PC-3 (cell line): ENCODE measurements at regions not wholly inside any gene's neighbourhood (a gene's known extent, or its start where the extent isn't known, plus 50 kb on each side); places are given as distances from the start of the nearest gene placed in this dataset.

Experiments
- ATAC-seq: fragments of 200-7000 bp; cut with Tn5 transposase; 2 replicates; pipeline ENCODE4 v1.9.1; 2020; ENCODE audit warnings: mild to moderate bottlenecking, moderate library complexity
- BruUV-seq: library from RNA; stranded (reverse); fragments of 400-500 nt; replicated peaks from 2 replicates; lab custom pipeline; 2021; lab: Mats Ljungman, UMichigan
- CTCF ChIA-PET: fragments of 300-600 bp; sonication (Branson Sonifier 250); formaldehyde crosslinking; loops from one replicate; lab custom pipeline; 2022; ENCODE audit warnings: antibody characterized with exemption; lab: Charles Lee
- POLR2A ChIA-PET: fragments of 300-600 bp; sonication (Branson Sonifier 250); formaldehyde crosslinking; loops from one replicate; lab custom pipeline; 2022; ENCODE audit warnings: antibody characterized with exemption; ENCODE audit not compliant: unreplicated experiment; lab: Charles Lee
- DNase-seq: peaks from one replicate; pipeline ENCODE4 v3.0.0-alpha.2; 2015
- H2AFZ ChIP-seq: fragments of 300-600 bp; sonication (generic); 2 replicates; pipeline ENCODE4 v1.6.0; 2016; ENCODE audit warnings: antibody characterized with exemption, low read length
- H3F3A ChIP-seq: fragments of 300-600 bp; sonication (generic); one replicate; pipeline ENCODE4 v1.6.0; 2017; ENCODE audit warnings: antibody characterized with exemption, low read length, control low read depth, mild to moderate bottlenecking; ENCODE audit not compliant: unreplicated experiment
- H3K27ac ChIP-seq: fragments of 300-600 bp; sonication (generic); 2 replicates; pipeline ENCODE4 v1.5.1; 2016; ENCODE audit warnings: mild to moderate bottlenecking, low read length
- H3K27me3 ChIP-seq: fragments of 300-600 bp; sonication (generic); 2 replicates; pipeline ENCODE4 v1.6.1; 2016; ENCODE audit warnings: low read length, mixed read lengths
- H3K36me3 ChIP-seq: fragments of 300-600 bp; sonication (generic); 2 replicates; pipeline ENCODE4 v1.6.1; 2016; ENCODE audit warnings: low read depth, mixed run types, low read length, mixed read lengths
- H3K4me1 ChIP-seq: fragments of 300-600 bp; sonication (generic); 2 replicates; pipeline ENCODE4 v1.5.1; 2016; ENCODE audit warnings: low read length; ENCODE audit not compliant: insufficient read depth
- H3K4me2 ChIP-seq: fragments of 300-600 bp; sonication (generic); 2 replicates; pipeline ENCODE4 v1.6.0; 2016; ENCODE audit warnings: low read length
- H3K4me3 ChIP-seq: fragments of 300-600 bp; sonication (generic); 2 replicates; pipeline ENCODE4 v1.5.1; 2016; ENCODE audit warnings: mild to moderate bottlenecking, low read length, mixed read lengths
- H3K79me2 ChIP-seq: fragments of 300-600 bp; sonication (generic); 2 replicates; pipeline ENCODE4 v1.6.1; 2017; ENCODE audit warnings: low read length, mixed read lengths
- H3K9ac ChIP-seq: fragments of 300-600 bp; sonication (generic); 2 replicates; pipeline ENCODE4 v1.6.0; 2016; ENCODE audit warnings: mild to moderate bottlenecking, low read length
- H3K9me2 ChIP-seq: fragments of 300-600 bp; sonication (generic); replicated peaks from 2 replicates; pipeline ENCODE4 v1.6.1; 2016; ENCODE audit warnings: mixed run types, low read length, mixed read lengths
- H3K9me3 ChIP-seq: fragments of 300-600 bp; sonication (generic); 2 replicates; pipeline ENCODE4 v1.6.1; 2016; ENCODE audit warnings: low read length, mixed read lengths
- H4K20me1 ChIP-seq: fragments of 300-600 bp; sonication (generic); 2 replicates; pipeline ENCODE4 v1.6.1; 2016; ENCODE audit warnings: low read length, mixed read lengths
- EZH2 ChIP-seq: fragments of 300-600 bp; sonication (generic); IDR thresholded peaks from one replicate; pipeline ENCODE4 v1.6.1; 2017; ENCODE audit warnings: antibody characterized with exemption, mild to moderate bottlenecking, low read length; ENCODE audit not compliant: unreplicated experiment
- EZH2phosphoT487 ChIP-seq: fragments of 300-600 bp; sonication (generic); IDR thresholded peaks from 2 replicates; pipeline ENCODE4 v1.6.1; 2018; ENCODE audit warnings: mild to moderate bottlenecking, antibody characterized with exemption, low read length, borderline replicate concordance
- intact Hi-C: fragments of 100-400 bp; cut with micrococcal nuclease; formaldehyde crosslinking; loops from 2 replicates; pipeline ENCODE4 v1.9.0; 2023
- TF ChIP-seq, protein P1 (sequence below): fragments of 300-600 bp; sonication (generic); conservative IDR thresholded peaks from 2 replicates; pipeline ENCODE4 v1.5.1; 2017; ENCODE audit warnings: antibody characterized with exemption, low read depth, mild to moderate bottlenecking, low read length

DNA sequence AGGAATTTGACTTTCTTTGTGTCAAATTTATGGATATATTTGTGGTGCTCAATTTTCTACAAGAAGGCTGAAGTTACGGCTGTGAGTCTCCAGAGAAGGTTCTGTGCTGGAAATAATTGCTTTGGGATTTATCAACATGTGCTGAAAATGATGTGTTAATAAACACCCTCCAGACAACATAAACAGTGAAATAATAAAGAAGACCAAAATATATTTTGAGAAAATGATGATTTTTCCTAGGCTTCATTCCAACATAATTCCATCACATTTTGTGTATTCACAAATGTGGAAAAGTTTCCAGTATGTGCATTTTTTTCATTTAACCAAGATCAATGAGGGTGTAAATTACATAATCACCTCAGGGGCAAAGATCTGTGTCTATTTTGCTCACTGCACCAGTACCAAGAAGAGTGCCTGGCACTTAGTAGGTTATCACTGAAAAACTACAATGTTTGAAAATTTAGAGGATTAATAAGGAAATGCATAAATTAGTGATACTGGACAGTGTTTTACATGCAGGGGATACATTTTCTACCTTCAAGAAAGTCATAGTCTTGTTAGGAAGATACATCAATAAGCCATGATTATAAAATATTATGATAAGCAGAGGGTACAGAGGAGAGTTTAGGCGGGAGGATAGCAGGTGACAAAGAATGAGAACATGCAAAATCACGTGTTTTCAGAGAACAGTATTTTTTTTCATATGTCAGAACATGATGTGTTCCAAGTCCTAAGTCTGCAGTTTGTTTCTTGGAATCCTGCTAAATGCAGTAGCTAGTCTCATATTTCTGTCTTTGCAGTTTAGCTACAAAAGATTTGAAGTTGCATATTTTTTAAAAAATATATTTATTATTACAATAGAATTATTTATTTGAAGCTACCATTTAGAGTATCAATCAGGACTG is 127.6 kb upstream of the DLGAP1 start:
- ATAC-seq (no peak), DNase-seq (no peak)
- H3K27ac ChIP-seq: no peak overlapping the region
- CTCF ChIA-PET: no interaction called here
- no peaks in the 10 kb centered on the region for H4K20me1 ChIP-seq
- H3K9ac ChIP-seq: no peak overlapping the region
- H2AFZ ChIP-seq: no peak overlapping the region
- intact Hi-C loops: no loop called here
- POLR2A ChIA-PET: no interaction called here
- H3K4me1 ChIP-seq: no peaks in the 10 kb centered on the region
- no peak overlapping the region for H3K4me3 ChIP-seq
- TF ChIP-seq EZH2phosphoT487 (no peak), EZH2 (no peak)
- TF ChIP-seq, protein P1, sequence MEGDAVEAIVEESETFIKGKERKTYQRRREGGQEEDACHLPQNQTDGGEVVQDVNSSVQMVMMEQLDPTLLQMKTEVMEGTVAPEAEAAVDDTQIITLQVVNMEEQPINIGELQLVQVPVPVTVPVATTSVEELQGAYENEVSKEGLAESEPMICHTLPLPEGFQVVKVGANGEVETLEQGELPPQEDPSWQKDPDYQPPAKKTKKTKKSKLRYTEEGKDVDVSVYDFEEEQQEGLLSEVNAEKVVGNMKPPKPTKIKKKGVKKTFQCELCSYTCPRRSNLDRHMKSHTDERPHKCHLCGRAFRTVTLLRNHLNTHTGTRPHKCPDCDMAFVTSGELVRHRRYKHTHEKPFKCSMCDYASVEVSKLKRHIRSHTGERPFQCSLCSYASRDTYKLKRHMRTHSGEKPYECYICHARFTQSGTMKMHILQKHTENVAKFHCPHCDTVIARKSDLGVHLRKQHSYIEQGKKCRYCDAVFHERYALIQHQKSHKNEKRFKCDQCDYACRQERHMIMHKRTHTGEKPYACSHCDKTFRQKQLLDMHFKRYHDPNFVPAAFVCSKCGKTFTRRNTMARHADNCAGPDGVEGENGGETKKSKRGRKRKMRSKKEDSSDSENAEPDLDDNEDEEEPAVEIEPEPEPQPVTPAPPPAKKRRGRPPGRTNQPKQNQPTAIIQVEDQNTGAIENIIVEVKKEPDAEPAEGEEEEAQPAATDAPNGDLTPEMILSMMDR: no peak
- H3K27me3 ChIP-seq: no peaks in the 10 kb centered on the region
- no peak overlapping the region for H3K4me2 ChIP-seq
- no peaks in the 10 kb centered on the region for H3K79me2 ChIP-seq
- no peaks in the 10 kb centered on the region for H3K36me3 ChIP-seq
- no peaks in the 10 kb centered on the region for H3K9me2 ChIP-seq
- H3F3A ChIP-seq: no peaks in the 10 kb centered on the region
- no TSS peak for BruUV-seq
- peaks cover 44% of the 10 kb centered on the region for H3K9me3 ChIP-seq

DNA sequence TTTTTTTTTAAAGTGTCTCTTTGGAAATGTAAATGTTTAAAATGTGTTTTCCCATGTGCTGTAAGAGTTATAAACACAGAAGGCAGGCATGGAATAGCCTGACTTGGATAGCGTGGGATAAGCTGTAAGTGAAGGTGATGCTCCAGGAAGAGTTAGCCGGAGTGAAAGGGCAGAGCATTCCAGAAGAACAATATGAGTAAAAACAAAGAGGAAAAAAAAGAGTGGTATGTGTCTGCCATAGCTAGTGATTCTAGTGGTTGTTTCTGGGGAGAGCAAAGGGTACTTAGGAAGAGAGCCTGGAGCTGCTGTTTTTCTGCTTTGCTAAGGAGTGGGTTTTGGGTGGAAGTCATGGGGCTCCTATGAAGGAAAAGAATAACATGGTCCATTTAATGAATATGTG is 126.9 kb upstream of the DLGAP1 start:
- Histone ChIP-seq H3K4me3 (no peak overlapping the region), H3K36me3 (no peaks in the 10 kb centered on the region), H3K79me2 (no peaks in the 10 kb centered on the region), H3K27ac (no peak overlapping the region), H2AFZ (no peak overlapping the region), H3K27me3 (no peaks in the 10 kb centered on the region), H3K9me3 (peaks cover 49% of the 10 kb centered on the region), H4K20me1 (no peaks in the 10 kb centered on the region), H3K9me2 (no peaks in the 10 kb centered on the region), H3K9ac (no peak overlapping the region), H3F3A (no peaks in the 10 kb centered on the region), H3K4me1 (no peaks in the 10 kb centered on the region), H3K4me2 (no peak overlapping the region)
- no TSS peak for BruUV-seq
- ChIA-PET POLR2A (no interaction called here), CTCF (no interaction called here)
- no peak for TF ChIP-seq EZH2
- TF ChIP-seq, protein P1: no peak
- no peak for TF ChIP-seq EZH2phosphoT487
- DNase-seq (no peak), ATAC-seq (no peak)
- intact Hi-C loops: no loop called here

DNA sequence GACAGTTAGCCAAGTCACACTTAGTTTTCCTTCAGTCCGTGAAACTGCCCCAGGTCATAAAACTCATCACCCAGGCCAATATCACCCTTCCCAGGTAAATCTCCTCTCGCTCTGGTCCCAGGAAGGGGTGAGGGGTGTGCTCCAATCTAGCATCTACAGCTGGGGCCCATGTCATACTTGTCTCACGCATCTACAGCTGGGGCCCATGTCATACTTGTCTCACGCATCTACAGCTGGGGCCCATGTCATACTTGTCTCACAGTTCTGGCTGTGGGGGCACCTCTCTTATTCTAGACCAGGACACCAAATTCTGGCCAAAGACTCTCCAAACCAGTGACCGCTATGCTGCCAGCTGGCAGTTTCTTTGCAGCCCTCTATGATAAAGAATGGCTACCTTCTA is 123.3 kb upstream of the DLGAP1 start:
- no peak for ATAC-seq
- ChIA-PET CTCF (no interaction called here), POLR2A (no interaction called here)
- no peaks in the 10 kb centered on the region for H3K4me1 ChIP-seq
- no peak overlapping the region for H3K9ac ChIP-seq
- TF ChIP-seq, protein P1: no peak
- TF ChIP-seq EZH2: no peak
- TF ChIP-seq EZH2phosphoT487: no peak
- peaks cover 55% of the 10 kb centered on the region for H3K9me3 ChIP-seq
- H3K4me3 ChIP-seq: no peak overlapping the region
- BruUV-seq: no TSS peak
- no peaks in the 10 kb centered on the region for H3F3A ChIP-seq
- H4K20me1 ChIP-seq: no peaks in the 10 kb centered on the region
- no peak overlapping the region for H3K4me2 ChIP-seq
- H2AFZ ChIP-seq: no peak overlapping the region
- H3K79me2 ChIP-seq: no peaks in the 10 kb centered on the region
- intact Hi-C loops: no loop called here
- no peak for DNase-seq
- no peaks in the 10 kb centered on the region for H3K27me3 ChIP-seq
- H3K36me3 ChIP-seq: no peaks in the 10 kb centered on the region
- H3K27ac ChIP-seq: no peak overlapping the region
- H3K9me2 ChIP-seq: no peaks in the 10 kb centered on the region
